Upper lobe of right lung (tissue), 1 donor: ENCODE measurements at regions not wholly inside any gene's neighbourhood (a gene's known extent, or its start where the extent isn't known, plus 50 kb on each side); places are given as distances from the start of the nearest gene placed in this dataset.
"Not testable (repeated sequence)": the region's sequence is repeated elsewhere in the genome, so short reads cannot be mapped to it uniquely, and the experiment has no call there.

Experiments used
- ATAC-seq: fragments of 200-7000 bp; cut with Tn5 transposase; one replicate; pipeline ENCODE4 v1.9.1; 2020; ENCODE audit warnings: mild to moderate bottlenecking, moderate library complexity
- DNase-seq: peaks from one replicate; pipeline ENCODE4 v3.0.0-alpha.2; 2020
- H3K27ac ChIP-seq: fragments of 200-600 bp; one replicate; pipeline ENCODE4 v1.8.0; 2022
- H3K27me3 ChIP-seq: fragments of 200-600 bp; one replicate; pipeline ENCODE4 v1.8.0; 2022; ENCODE audit warnings: mild to moderate bottlenecking
- H3K36me3 ChIP-seq: fragments of 200-600 bp; one replicate; pipeline ENCODE4 v1.8.0; 2022
- H3K4me1 ChIP-seq: fragments of 200-600 bp; one replicate; pipeline ENCODE4 v1.8.0; 2022
- H3K4me3 ChIP-seq: fragments of 200-600 bp; one replicate; pipeline ENCODE4 v1.8.0; 2022; ENCODE audit warnings: mild to moderate bottlenecking
- H3K9me3 ChIP-seq: fragments of 200-600 bp; one replicate; pipeline ENCODE4 v1.8.0; 2022
- CTCF ChIP-seq: fragments of 200-600 bp; IDR thresholded peaks from one replicate; pipeline ENCODE4 v1.8.0; 2022; ENCODE audit warnings: antibody characterized with exemption
- intact Hi-C: fragments of 100-400 bp; cut with DNase I; formaldehyde crosslinking; loops from one replicate; pipeline ENCODE4 v1.11.0; 2022
- donor health status: DM: no; HTN: yes; CAD: no; lungs with severe emphysema.

- Histone ChIP-seq H3K27ac (no peak overlapping the region), H3K4me1 (no peaks in the 10 kb centered on the region), H3K4me3 (no peak overlapping the region), H3K9me3 (no peaks in the 10 kb centered on the region), H3K36me3 (no peaks in the 10 kb centered on the region), H3K27me3 (no peaks in the 10 kb centered on the region)
- intact Hi-C loops = no loop called here
- DNase-seq = no peak
- TF ChIP-seq CTCF = no peak
- ATAC-seq = no peak
Observed at GRCh38 chr20:57773059-57773815, 63.4 kb upstream of the PMEPA1 start.

- no peak overlapping the region for H3K4me3 ChIP-seq
- no peak for TF ChIP-seq CTCF
- no peak for DNase-seq
- ATAC-seq = peak; percentile 48
- H3K4me1 ChIP-seq = no peaks in the 10 kb centered on the region
- no peaks in the 10 kb centered on the region for H3K36me3 ChIP-seq
- no peaks in the 10 kb centered on the region for H3K27me3 ChIP-seq
- no peak overlapping the region for H3K27ac ChIP-seq
- H3K9me3 ChIP-seq = no peaks in the 10 kb centered on the region
- intact Hi-C loops = no loop called here
Observed at GRCh38 chr20:57772349-57772964, 62.6 kb upstream of the PMEPA1 start.

- no peak overlapping the region for H3K27ac ChIP-seq
- ATAC-seq (peak; percentile 60), DNase-seq (no peak)
- H3K36me3 ChIP-seq = no peaks in the 10 kb centered on the region
- no peaks in the 10 kb centered on the region for H3K4me1 ChIP-seq
- H3K4me3 ChIP-seq = no peak overlapping the region
- H3K9me3 ChIP-seq = no peaks in the 10 kb centered on the region
- no peak for TF ChIP-seq CTCF
- intact Hi-C loops = no loop called here
- no peaks in the 10 kb centered on the region for H3K27me3 ChIP-seq
Observed at GRCh38 chr20:57770852-57771720, 61.3 kb upstream of the PMEPA1 start.

GRCh38 chr20:57770401-57770800, 60.6 kb upstream of the PMEPA1 start:
- intact Hi-C loops, DNase-seq, ATAC-seq: not testable (repeated sequence)

GRCh38 chr20:57769756-57770155, 59.9 kb upstream of the PMEPA1 start:
- Histone ChIP-seq H3K4me1 (no peaks in the 10 kb centered on the region), H3K27ac (no peak overlapping the region), H3K36me3 (no peaks in the 10 kb centered on the region), H3K4me3 (no peak overlapping the region), H3K27me3 (no peaks in the 10 kb centered on the region), H3K9me3 (no peaks in the 10 kb centered on the region)
- ATAC-seq = no peak
- intact Hi-C loops = no loop called here
- no peak for DNase-seq
- TF ChIP-seq CTCF = no peak

More at GRCh38 chr20:57770401-57770800, 60.6 kb upstream of the PMEPA1 start:
- H3K4me3 ChIP-seq, H3K4me1 ChIP-seq, H3K27me3 ChIP-seq, H3K9me3 ChIP-seq, H3K27ac ChIP-seq, H3K36me3 ChIP-seq: not testable (repeated sequence)

GRCh38 chr20:57768519-57768918, 58.7 kb upstream of the PMEPA1 start:
- H3K36me3 ChIP-seq = no peaks in the 10 kb centered on the region
- ATAC-seq = no peak

More at GRCh38 chr20:57768519-57768918, 58.7 kb upstream of the PMEPA1 start:
- Histone ChIP-seq H3K9me3 (no peaks in the 10 kb centered on the region), H3K27me3 (no peaks in the 10 kb centered on the region), H3K4me1 (no peaks in the 10 kb centered on the region), H3K27ac (no peak overlapping the region), H3K4me3 (no peak overlapping the region)
- DNase-seq = no peak
- intact Hi-C loops = no loop called here
- no peak for TF ChIP-seq CTCF
